AG08395 (cell line): ENCODE measurements at regions not wholly inside any gene's neighbourhood (a gene's known extent, or its start where the extent isn't known, plus 50 kb on each side); places are given as distances from the start of the nearest gene placed in this dataset.

Experiments used
- DNase-seq: peaks from one replicate; pipeline ENCODE4 v3.0.0; 2012; ENCODE audit warnings: mixed read lengths, low spot score

- DNase-seq = no peak
These were observed 78.7 kb downstream of the RRM2 start for GRCh38 chr2:10201201-10201600.

DNA sequence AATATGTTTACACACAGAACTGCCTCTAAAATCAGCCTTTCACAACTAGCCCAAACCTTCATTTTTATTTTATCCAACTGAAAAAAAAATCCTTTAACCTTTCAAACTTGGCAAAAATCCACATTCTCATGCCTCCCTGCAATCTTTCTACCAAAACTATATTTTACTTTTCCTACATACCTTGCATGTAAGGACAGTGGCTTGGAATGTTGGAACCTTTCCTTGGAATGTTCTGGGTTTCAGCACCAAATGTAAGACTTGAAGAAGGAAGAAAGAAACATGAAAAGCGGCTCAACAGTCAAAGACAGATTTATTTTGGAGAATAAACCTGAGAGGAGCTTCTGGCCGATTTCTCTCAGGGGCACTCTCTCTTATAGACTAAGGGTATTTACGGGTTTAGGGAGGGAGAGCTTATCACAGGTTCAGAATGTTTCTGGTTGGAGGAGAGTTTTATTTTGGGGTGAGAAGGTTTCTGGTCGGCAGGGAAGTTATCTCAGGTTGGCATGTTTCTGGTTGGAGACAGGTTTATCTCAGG is 79.7 kb downstream of the RRM2 start:
- no peak for DNase-seq

GRCh38 chr2:10204326-10205161 is 82.0 kb downstream of the RRM2 start:
- DNase-seq = peak; percentile 43

DNA sequence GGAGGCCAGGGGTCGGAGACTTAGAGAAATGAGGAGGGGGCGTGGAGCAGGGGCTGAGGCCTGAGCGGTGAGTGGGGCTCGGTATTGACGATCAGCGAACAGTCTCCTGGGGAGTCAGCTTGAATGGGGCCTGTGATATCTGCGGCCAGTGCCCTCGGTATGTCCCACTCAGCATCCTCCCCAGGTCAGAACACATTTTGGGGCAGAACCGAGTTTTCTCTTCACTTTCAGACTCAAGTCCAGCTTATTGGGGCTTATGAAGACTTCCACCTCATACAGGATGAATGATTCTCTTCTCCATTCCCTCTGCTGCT is 82.6 kb downstream of the RRM2 start:
- DNase-seq = no peak

GRCh38 chr2:10208736-10209135 is 86.2 kb downstream of the RRM2 start:
- no peak for DNase-seq

DNA sequence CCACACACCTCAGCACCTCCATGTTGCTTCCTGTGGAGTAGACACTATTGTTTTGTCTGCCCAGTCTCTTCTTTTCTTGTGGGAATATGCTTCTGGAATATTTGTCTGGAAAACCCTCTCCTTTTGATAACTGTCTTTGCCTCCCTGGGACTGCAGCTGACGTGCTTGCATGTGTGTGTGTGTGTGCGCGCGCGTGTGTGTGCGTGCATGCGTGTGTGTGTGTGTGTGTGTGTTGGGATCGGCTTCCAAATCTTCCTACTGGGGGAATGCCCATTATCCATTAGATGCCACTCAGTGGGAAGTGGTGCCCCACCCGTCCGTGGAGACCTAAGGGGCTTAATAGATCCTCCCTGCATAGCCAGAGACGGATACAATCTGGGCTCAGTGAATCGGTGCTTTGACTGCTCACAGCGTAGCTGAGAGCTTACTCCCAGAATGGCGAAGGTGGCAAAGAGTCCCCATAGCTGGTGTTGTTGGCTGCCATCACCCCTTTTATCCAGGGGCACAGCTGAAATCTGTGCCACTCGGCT is 86.9 kb downstream of the RRM2 start:
- DNase-seq = no peak

- DNase-seq = no peak
These were observed 87.8 kb downstream of the RRM2 start for GRCh38 chr2:10210336-10210735.

DNA sequence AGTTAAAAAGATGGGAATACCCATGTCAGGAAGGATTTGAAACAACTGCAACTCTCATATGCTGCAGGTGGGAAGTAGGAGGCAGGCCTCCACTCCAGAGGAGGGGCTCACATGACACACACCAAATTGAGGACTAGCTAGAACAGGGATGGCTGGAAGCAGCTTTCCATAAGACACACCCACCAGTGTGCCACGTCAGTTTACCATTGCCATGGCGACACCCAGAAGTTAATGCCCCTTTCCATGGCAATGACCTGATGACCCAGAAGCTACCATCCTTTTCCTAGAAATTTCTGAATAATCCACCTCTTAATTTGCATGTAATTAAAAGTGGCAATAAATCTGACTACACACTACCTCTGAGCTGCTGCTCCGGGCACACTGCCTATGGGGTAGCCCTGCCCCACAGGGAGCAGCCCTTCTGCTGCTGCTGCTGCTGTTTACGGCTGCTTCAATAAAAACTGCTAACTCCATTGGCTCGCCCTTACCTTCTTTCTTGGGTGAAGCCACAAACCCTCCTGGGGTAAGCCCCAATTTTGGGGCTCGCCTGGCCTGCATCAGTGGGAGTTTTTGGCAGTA is 89.4 kb downstream of the RRM2 start:
- DNase-seq = no peak

DNA sequence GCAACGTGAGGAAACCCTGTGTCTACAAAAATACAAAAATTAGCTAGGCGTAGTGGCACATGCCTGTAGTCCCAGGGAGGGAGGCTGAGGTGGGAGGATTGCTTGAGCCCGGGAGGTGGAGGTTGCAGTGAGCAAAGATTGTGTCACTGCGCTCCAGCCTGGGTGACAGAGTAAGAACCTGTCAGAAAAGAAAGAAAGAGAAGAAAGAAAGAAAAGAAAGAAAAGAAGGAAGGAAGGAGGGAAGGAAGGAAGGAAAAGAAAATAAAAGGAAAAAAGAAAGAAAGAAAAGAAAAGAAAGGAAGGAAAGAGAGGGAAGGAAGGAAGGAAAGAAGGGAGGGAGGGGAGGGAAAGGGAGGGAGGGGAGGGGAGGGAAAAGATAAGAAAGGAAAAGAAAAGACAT is 89.9 kb upstream of the HPCAL1 start:
- no peak for DNase-seq

GRCh38 chr2:10214179-10214578 is 88.5 kb upstream of the HPCAL1 start:
- no peak for DNase-seq

- no peak for DNase-seq
These were observed 87.2 kb upstream of the HPCAL1 start for GRCh38 chr2:10215393-10215935.

DNA sequence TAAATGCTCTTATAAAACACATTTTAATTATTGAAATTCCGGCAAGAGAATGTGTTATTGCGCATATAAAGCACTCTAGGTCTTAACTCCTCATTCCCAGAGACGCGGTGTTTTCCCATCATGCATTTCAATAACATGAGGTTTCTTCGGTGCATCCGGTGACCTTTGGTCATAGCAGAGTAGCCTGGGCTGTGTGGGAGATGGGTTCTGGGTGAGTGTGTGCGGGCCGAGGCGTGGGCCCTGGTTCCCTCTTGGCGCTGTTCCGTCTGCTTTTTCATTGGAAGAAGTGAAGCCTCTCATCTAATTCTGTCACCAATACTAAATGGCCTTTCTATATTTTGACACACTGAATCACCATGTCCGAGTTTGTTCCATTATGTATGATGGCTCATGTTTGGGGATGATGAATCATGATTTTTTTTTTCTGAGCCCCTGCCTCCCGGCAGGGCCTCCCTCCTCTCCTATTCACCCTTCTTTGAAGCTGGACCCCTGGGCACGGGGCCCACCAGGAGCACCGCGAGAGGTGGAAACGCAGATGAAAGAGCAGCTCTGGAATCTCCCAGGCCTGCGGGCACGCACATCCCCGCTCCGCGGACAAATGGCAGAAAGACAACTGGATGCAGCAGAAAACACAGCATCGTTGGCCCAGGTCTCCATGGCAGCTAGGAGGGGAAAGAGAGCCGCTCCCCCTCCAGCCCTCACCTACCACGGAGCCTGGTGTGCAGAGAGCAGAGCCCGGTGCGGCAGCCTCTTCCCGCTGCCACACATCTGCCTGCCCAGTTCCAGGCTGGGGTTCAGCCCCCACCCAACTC is 85.8 kb upstream of the HPCAL1 start:
- no peak for DNase-seq

- no peak for DNase-seq
These were observed 84.9 kb upstream of the HPCAL1 start for GRCh38 chr2:10217489-10218435.

DNA sequence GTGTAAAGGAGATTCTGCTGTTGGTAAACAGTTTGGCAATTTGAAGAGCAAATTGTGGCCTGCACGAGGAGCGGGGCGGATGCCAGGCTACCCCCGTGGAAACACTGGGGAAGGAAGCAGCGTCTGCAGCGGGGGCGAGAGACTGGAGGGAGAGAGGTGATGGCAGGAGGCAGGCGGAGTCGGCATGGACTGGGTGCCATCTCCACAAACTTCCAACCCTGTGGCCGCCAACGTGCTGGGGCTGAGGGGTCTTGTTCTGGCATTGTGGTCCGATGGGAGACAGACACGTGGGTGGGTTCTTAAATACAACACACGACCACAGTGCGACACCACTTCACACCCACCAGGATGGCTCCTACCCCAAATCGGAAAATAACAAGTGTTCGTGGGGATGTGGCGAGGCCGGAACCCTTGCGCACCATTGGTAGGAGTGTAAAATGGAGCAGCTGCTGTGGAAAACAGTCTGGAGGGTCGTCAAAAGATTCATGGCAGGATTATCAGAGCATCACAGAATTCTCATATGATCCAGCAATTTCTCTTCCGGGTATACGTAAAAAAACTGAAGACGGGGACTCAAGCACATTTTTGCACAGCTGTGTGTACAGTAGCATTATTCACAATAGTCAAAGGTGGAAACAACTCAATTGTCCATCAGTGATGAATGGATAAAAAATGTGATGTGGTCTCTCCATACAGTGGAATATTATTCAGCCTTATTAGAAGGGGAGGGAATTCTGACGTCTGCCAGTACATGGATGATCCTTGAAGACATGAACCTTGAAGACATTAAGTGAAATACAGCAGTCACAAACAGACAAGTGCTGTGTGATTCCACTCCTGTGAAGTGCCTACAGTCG is 82.4 kb upstream of the HPCAL1 start:
- DNase-seq = no peak

GRCh38 chr2:10220902-10221391 is 81.8 kb upstream of the HPCAL1 start:
- peak; percentile 38 for DNase-seq

- DNase-seq = no peak
These were observed 81.3 kb upstream of the HPCAL1 start for GRCh38 chr2:10221443-10221842.

DNA sequence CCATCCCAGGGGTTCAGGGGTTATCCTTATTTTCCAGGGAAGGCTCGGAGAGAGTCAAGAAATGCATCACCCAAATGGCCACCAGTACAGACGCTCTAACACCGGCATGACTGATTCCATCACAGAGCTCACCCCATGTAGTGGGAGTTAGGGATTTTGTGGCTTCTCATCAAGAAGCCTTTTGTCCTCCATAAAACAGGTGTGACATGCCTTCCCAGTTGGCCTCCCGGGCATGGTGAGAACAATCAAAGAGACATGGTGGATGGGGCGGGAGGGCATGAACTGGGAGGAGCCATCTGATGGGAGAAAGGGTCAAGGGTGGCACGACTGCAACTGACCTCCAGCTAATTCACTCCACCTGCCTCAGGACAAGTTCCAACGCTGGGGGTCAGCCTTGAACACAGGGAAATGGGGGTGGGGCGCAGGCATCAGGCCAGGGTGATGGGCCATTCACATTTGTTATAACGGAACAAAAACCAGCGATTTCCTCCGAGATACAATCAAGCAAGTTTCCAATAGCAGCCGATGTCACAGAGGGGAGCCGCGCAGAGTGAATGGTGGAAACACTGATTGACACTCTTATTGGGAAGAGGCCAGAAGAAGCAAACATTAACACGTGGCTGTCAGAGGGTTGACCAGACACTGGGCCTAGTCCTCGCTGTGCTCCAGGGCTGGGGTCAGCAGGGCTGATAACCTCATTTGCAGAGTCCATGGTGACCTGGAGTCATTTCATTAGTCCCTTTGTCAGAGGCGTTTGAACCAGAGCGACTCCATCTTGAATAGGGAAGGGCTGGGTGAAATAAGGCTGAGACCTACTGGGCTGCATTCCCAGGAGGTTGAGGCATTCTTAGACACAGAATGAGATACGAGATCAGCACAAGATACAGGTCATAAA is 80.5 kb upstream of the HPCAL1 start:
- DNase-seq = no peak

DNA sequence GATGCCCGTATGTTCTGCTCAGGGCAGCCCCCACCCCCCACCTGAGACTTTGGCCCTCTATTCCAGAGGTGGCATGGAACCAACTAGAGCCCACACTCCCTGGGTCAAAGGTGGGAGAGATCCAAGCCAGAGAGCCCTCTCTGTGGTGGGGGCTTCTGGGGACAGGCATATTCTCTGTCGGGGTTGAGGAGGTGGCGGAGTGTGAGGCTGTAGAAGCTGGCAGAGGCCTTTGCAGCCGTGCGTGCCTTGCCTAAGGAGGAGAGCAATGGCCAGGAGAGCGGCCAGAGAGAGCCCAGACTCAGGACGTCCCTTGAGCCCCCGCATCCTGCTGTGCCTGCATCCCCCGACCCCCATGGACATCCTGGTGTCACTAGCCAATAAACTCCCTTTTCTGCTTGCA is 79.2 kb upstream of the HPCAL1 start:
- no peak for DNase-seq
